Aorta (tissue), 5 donors: ENCODE measurements at regions not wholly inside any gene's neighbourhood (a gene's known extent, or its start where the extent isn't known, plus 50 kb on each side); places are given as distances from the start of the nearest gene placed in this dataset.

Experiments
- ATAC-seq: fragments of 200-7000 bp; cut with Tn5 transposase; one replicate; pipeline ENCODE4 v1.9.1; 2022; ENCODE audit warnings: moderate library complexity; ENCODE audit not compliant: low FRiP score
- DNase-seq, 2 donors: peaks; one replicate each; pipeline ENCODE4 v3.0.0-alpha.2; 2020
- H3K27ac ChIP-seq, 2 donors: one replicate each; pipeline ENCODE4 v1.5.1; 2013; ENCODE audit warnings: low read length in 2 of 2, mild to moderate bottlenecking in 2 of 2, moderate library complexity in 2 of 2, control low read depth in 1 of 2, inconsistent platforms in 1 of 2, low read depth in 1 of 2
- H3K27me3 ChIP-seq, 2 donors: one replicate each; pipeline ENCODE4 v1.6.1; 2013; ENCODE audit warnings: control low read depth in 1 of 2, low read length in 1 of 2, mild to moderate bottlenecking in 1 of 2, moderate library complexity in 1 of 2; ENCODE audit not compliant: insufficient read depth in 2 of 2, control insufficient read depth in 1 of 2
- H3K36me3 ChIP-seq, 2 donors: one replicate each; pipeline ENCODE4 v1.6.1; 2013; ENCODE audit warnings: control low read depth in 1 of 2, low read length in 1 of 2, mild to moderate bottlenecking in 1 of 2; ENCODE audit not compliant: insufficient read depth in 2 of 2, control insufficient read depth in 1 of 2
- H3K4me1 ChIP-seq, 2 donors: one replicate each; pipeline ENCODE4 v1.6.1; 2013; ENCODE audit warnings: low read length in 2 of 2, control low read depth in 1 of 2, mild to moderate bottlenecking in 1 of 2, moderate library complexity in 1 of 2; ENCODE audit not compliant: insufficient read depth in 2 of 2, control insufficient read depth in 1 of 2
- H3K4me3 ChIP-seq, 2 donors: one replicate each; pipeline ENCODE4 v1.5.1; 2013; ENCODE audit warnings: low read length in 2 of 2, control low read depth in 1 of 2, mild to moderate bottlenecking in 1 of 2
- H3K9me3 ChIP-seq: one replicate; pipeline ENCODE4 v1.6.1; 2013; ENCODE audit warnings: mild to moderate bottlenecking, low read length; ENCODE audit not compliant: control insufficient read depth
- WGBS, 2 donors: extraction: QIAGEN DNeasy Blood & Tissue Kit; methylation state at CpG; one replicate each; pipeline ENCODE4 v1.1.7; 2013; 5-methylcytosine and 5-hydroxymethylcytosine counted together
- intact Hi-C, 2 donors: fragments of 100-400 bp; cut with DNase I; formaldehyde crosslinking; loops; one replicate each; pipeline versions ENCODE4 v1.14.2 to v1.15.0; 2022
- donor health status: healthy with polysubstance abuse.
- donor health status: Bipolar disorder and iron deficiency.
- donor health status: DM: no; HTN: no; CAD: no.
- donor health status: DM: no; HTN: no; CAD: no.
- donor health status: DM: yes; HTN: yes; CAD: no.

- Histone ChIP-seq H3K4me3 (no peak overlapping the region), H3K27me3 (no peaks in the 10 kb centered on the region), H3K9me3 (peaks cover 2% of the 10 kb centered on the region), H3K36me3 (no peaks in the 10 kb centered on the region), H3K4me1 (no peaks in the 10 kb centered on the region), H3K27ac (no peak overlapping the region)
- 45 to 50% methylated on average over 6 of the region's 6 CpGs for WGBS, 2 donors
- DNase-seq: no peak
- intact Hi-C loops: no loop called here
- ATAC-seq: no peak
Observed at GRCh38 chr7:68547181-68547580, 1051.1 kb upstream of the AUTS2 start.

DNA sequence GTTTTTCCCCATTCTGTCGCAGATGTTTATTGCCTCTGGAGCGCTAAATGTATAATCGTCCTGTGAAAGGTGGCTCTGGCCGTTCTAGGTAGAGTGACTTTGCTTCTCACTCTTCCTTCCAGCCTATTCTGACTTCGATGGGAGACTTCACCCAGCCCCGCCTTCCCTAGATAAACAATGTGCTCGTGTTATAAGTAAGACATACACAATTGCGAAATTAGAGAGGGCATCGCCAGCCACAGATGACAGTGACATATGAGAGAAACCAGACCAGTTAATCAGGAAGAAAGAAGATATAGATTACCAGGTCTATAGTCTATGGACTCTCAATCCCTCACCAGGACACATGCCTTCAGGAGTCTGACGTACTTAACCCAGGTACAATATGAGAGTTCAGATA, 1050.5 kb upstream of the AUTS2 start:
- Histone ChIP-seq H3K4me1 (no peaks in the 10 kb centered on the region), H3K27me3 (no peaks in the 10 kb centered on the region), H3K9me3 (peaks cover 2% of the 10 kb centered on the region), H3K27ac (no peak overlapping the region), H3K4me3 (no peak overlapping the region), H3K36me3 (no peaks in the 10 kb centered on the region)
- DNase-seq (no peak), ATAC-seq (no peak)
- intact Hi-C loops: no loop called here
- 63 to 77% methylated on average over 10 of the region's 10 CpGs for WGBS, 2 donors

- no peak overlapping the region for H3K27ac ChIP-seq
- 81 to 89% methylated on average over 2 of the region's 2 CpGs for WGBS, 2 donors
- no peak for DNase-seq
Observed at GRCh38 chr7:68550027-68550426, 1048.2 kb upstream of the AUTS2 start.

DNA sequence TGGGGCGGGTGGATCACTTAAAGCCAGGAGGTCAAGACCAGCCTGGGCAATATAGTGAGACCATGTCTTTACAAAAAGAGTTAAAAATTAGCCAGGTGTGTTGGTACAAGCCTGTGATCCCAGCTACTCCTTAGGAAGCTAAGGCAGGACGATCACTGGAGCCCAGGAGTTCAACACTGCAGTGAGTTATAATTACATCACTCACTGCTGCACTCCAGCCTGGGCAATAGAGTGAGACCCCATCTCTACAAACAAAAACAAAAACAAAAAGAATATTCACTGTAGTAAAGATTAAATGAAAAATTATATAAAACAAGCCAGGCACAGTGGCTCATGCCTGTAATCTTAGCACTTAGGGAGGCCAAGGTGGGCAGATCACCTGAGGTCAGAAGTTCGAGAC, 1047.6 kb upstream of the AUTS2 start:
- Histone ChIP-seq H3K4me3 (no peak overlapping the region), H3K27me3 (no peaks in the 10 kb centered on the region), H3K27ac (no peak overlapping the region), H3K36me3 (no peaks in the 10 kb centered on the region), H3K9me3 (peaks cover 2% of the 10 kb centered on the region), H3K4me1 (no peaks in the 10 kb centered on the region)
- ATAC-seq (no peak), DNase-seq (no peak)
- intact Hi-C loops: no loop called here
- whole genome bisulfite sequencing, 2 donors: 75 to 76% methylated on average over 3 of the region's 3 CpGs

More at GRCh38 chr7:68550027-68550426, 1048.2 kb upstream of the AUTS2 start:
- Histone ChIP-seq H3K36me3 (no peaks in the 10 kb centered on the region), H3K27me3 (no peaks in the 10 kb centered on the region), H3K4me1 (no peaks in the 10 kb centered on the region), H3K4me3 (no peak overlapping the region), H3K9me3 (peaks cover 2% of the 10 kb centered on the region)
- no peak for ATAC-seq
- intact Hi-C loops: no loop called here

- intact Hi-C loops: no loop called here
- H3K4me3 ChIP-seq: no peak overlapping the region
- WGBS, 2 donors: 81 to 87% methylated on average over 3 of the region's 3 CpGs
- no peaks in the 10 kb centered on the region for H3K36me3 ChIP-seq
- no peak overlapping the region for H3K27ac ChIP-seq
- no peaks in the 10 kb centered on the region for H3K27me3 ChIP-seq
- no peaks in the 10 kb centered on the region for H3K9me3 ChIP-seq
- ATAC-seq: no peak
- DNase-seq: no peak
- no peaks in the 10 kb centered on the region for H3K4me1 ChIP-seq
Observed at GRCh38 chr7:68556537-68556936, 1041.7 kb upstream of the AUTS2 start.

- Histone ChIP-seq H3K27me3 (no peaks in the 10 kb centered on the region), H3K4me1 (no peaks in the 10 kb centered on the region), H3K36me3 (no peaks in the 10 kb centered on the region), H3K9me3 (no peaks in the 10 kb centered on the region), H3K4me3 (no peak overlapping the region), H3K27ac (no peak overlapping the region)
- no peak for ATAC-seq
- 82 to 83% methylated on average over 1 of the region's 1 CpG for WGBS, 2 donors
- intact Hi-C loops: no loop called here
- DNase-seq: no peak
Observed at GRCh38 chr7:68559518-68559917, 1038.8 kb upstream of the AUTS2 start.

DNA sequence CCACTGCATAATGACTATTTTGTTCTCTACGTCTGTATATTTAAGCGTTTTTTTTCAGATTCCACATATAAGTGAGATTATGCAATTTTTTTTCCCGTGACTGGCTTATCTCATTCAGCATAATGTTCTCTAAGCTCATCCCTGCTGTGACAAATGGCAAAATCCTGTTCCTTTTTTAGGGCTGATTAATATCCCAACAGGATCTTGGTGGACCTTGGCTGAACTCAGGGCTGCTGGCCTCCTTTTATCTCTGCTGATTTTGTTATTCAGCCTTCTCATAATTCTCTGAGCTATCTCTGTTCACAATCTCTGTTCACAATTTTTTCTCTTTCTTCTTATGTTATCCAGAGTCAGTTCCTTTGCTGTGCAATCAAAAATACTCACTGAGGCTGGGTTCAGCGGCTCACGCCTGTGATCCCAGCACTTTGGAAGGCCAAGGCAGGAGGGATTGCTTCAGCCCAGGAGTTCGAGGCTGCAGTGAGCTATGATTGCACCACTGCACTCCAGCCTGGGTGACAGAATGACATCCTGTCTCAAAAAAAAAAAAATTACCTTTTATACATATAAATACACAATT, 1035.9 kb upstream of the AUTS2 start:
- Histone ChIP-seq H3K4me3 (no peak overlapping the region), H3K9me3 (peaks cover 3% of the 10 kb centered on the region), H3K27ac (no peak overlapping the region), H3K4me1 (no peaks in the 10 kb centered on the region), H3K36me3 (no peaks in the 10 kb centered on the region), H3K27me3 (no peaks in the 10 kb centered on the region)
- ATAC-seq: peak; percentile 47
- DNase-seq: no peak
- 48 to 51% methylated on average over 6 of the region's 6 CpGs for WGBS, 2 donors
- intact Hi-C loops: no loop called here

DNA sequence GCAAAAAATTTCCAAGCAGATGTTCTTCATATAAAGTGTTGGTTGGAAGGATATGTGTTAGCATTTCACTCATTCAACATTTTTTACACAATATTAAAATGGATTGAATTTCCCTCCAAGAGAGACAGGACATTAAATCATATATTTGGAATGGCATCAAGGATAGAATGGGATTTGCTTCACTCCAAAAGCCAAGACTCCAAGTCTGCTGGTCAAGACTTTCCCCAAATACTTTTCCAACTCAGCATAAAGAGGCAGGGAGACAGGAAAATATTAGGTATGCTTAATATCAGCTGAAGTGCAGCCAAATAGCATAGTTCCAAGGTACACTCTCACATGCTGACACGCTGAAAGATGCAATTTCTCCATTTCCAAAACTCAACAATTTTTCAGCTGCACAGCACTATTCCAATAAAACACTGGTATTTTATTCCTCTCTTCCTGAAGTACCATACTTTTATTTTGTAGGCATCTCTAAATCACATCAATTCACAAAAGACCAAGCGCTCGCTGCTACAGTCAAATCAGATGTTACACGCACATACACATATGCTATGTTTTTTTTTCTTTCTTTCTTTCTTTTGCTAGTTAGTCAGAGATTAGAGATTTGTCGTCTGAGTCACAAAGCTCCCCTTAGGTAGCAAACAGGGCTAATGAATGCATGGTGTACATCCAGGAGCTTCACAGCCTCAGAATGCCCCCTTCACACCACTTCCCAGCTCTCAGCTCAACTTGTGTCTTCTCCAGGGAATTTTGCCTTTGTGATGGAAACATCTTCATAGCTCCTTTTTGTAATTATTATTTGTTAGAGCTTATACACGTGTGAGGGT, 1033.8 kb upstream of the AUTS2 start:
- Histone ChIP-seq H3K4me1 (no peaks in the 10 kb centered on the region), H3K27me3 (no peaks in the 10 kb centered on the region), H3K9me3 (peaks cover 3% of the 10 kb centered on the region), H3K4me3 (no peak overlapping the region), H3K36me3 (no peaks in the 10 kb centered on the region), H3K27ac (no peak overlapping the region)
- 34 to 36% methylated on average over 6 of the region's 6 CpGs for WGBS, 2 donors
- ATAC-seq (no peak), DNase-seq (no peak)
- intact Hi-C loops: no loop called here

GRCh38 chr7:68571286-68571685, 1027.0 kb upstream of the AUTS2 start:
- Histone ChIP-seq H3K27me3 (no peaks in the 10 kb centered on the region), H3K9me3 (peaks cover 2% of the 10 kb centered on the region), H3K4me3 (no peak overlapping the region), H3K36me3 (no peaks in the 10 kb centered on the region), H3K27ac (no peak overlapping the region), H3K4me1 (no peaks in the 10 kb centered on the region)
- intact Hi-C loops: no loop called here
- ATAC-seq (no peak), DNase-seq (no peak)
